Activated naive CD4-positive, alpha-beta T cell treated with anti-CD3 and anti-CD28 coated beads, Interleukin-2, amount 50 U/mL, for 16 hours (primary cell): ENCODE measurements at regions not wholly inside any gene's neighbourhood (a gene's known extent, or its start where the extent isn't known, plus 50 kb on each side); places are given as distances from the start of the nearest gene placed in this dataset.
"Not testable (repeated sequence)": the region's sequence is repeated elsewhere in the genome, so short reads cannot be mapped to it uniquely, and the experiment has no call there.

Source experiments
- DNase-seq: peaks from one replicate; pipeline ENCODE4 v3.0.0-alpha.2; 2020

DNA sequence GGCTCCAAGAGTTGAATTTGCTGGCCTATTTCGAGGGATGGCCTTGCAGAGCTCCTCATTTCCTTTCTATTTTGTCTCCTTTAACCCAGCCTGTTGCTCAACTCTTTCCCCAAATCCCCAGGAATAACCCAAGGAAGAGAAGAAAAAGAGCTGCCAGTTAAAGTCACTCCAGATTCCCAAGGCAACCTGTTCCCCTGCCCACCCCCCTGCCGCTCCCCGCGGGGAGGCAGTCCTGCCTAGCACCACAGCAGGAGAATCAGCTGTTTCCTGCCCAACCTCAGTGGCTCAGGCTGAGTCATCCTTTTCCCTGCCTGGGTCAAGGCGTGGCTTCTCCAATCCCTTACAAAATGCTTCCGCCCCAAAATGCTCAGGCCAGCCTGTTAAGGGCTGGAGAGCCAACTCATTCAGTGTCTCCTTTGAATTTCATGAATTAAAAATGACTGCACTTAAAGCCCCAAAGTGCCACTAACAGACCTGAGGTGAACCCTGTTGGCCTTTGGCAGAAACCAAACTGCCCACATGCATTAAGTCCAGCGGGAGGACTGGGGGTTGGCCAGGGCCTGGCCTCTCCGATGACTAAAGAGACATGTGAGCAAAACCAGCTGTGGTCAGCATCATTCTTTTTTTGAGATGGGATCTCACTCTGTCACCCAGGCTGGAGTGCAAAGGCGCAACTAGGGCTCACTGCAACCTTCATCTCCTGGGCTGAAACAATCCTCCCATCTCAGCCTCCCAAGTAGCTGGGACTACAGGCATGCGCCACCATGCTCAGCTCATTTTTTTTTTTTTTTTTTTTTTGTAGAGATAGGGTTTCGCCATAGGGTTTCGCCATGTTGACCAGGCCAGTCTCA is 83.2 kb upstream of the KIF5B start:
- no peak for DNase-seq

DNA sequence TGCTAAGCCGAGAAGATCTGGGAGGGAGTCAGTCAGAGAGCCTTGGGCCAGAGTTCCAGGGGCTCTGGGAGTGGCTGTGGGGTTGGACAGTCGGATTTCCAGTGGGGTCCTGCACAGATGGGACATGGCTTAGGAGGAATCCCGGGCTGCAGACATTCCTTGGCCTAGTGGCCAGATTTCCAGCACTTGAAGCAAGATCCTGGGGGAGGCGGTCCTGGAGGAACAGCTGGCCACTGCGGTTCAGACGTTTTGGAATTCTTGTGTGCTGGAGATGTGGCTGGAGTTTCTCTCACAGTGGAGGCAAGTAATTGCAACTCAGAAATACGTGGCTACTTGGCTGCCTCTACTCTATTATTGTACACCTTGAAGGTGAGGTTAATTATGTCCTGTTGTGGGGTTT is 80.7 kb upstream of the KIF5B start:
- DNase-seq: not testable (repeated sequence)

DNA sequence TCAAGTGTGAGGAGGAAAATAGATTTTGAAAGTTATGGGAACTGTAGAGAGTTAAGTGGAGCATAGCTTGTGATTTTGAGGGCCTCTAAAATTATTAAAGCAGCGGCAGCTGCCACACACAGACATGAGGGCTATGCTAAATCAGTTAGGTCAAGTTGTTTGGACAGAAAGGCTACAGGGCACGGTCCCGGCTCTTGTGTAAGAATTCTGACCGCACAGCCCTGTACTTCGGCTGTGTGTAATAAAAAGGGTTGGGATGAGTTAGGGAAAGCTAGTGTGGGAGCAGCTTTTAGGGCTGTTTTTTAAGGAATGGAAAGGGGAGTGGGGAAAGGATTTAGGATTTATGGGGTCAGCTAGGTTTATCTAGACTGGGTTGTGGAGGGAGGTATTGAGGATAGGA is 79.6 kb upstream of the KIF5B start:
- not testable (repeated sequence) for DNase-seq

DNA sequence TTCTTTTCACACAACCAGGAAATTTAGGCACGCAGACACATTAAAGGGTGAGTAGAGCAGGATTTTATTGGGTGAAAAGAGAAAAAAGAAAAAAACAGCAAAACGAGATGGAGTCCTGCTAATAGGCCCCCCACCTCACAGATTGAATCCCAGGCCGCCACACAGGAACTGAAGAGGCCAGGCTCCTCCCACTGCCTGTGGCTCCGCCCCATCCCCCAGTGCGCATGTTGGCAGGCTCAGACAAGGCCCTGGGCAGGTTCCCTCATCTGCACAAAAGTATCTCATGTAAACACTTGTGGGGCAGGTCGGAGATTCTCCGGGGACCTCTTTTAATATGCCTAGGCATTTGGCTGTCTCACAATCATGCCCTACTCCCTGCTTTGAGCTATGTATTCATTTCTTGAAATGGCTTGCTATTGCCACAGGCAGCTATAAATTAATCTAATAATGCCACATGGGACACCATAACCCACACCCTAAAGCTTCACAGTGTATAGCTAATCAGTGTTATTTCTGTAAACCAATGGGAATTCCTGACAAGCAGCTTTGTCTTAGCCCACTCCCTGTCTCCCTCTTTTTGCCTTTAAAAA is 76.2 kb upstream of the KIF5B start:
- DNase-seq: no peak

DNA sequence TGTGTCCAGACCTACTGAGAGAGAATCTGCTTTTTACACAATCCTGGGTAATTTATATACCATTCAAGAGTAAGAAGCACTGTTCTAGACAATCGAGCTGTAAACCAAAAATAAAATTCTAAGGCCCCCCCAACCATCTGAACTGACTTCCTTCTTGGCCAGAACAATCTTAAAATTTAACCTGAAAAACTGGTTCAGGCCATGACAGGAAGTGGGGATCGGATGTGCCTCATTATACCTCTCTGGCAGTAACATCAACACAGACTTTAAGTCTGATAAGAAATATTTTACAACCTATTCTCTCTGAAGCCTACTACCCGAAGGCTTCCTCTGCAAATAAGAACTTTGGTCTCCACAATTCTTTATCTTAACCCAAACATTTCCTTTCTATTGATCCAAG is 75.2 kb upstream of the KIF5B start:
- DNase-seq: no peak

GRCh38 chr10:32130788-32131187 is 74.6 kb upstream of the KIF5B start:
- no peak for DNase-seq

DNA sequence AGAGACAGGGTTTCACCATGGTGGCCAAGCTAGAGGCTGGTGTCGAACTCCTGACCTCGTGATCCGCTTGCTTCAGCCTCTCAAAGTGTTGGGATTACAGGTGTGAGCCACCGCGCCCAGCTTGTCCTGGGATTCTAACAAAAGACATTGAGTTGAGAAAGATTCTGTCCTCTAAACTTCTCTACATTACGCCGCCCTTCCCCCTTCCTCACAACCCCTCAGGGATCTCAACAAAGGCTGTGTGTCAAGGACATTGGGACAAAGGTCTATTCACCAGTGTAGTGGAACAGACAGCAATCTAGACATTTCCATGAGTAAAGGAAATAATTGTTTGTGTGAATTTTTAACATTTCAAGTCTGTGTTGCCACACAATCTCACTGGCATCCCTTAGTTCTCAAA is 68.8 kb upstream of the KIF5B start:
- no peak for DNase-seq

DNA sequence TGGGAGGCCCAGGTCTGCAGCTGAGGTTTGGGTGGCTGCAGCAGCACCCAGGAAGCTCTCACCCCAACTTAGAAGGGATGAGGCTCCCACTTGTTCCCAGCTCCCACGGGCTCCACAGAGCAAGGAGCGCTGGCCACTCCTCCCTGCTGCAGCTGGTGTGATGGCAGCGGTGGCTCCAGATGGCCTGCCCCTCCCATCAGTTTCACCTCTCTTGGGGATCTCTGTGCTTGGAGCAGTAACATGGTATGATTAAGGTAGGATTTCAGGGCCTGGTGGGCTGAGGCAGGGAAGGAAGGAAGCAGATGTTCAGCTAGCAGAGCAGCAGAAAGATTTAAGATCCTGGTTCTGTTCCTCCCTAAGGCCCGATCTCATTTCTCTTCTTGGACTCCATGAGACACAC is 66.8 kb upstream of the KIF5B start:
- DNase-seq: no peak

- no peak for DNase-seq
These were observed 65.4 kb upstream of the KIF5B start for GRCh38 chr10:32121648-32122047.

GRCh38 chr10:32120147-32120546 is 63.9 kb upstream of the KIF5B start:
- no peak for DNase-seq

GRCh38 chr10:32114508-32114907 is 58.3 kb upstream of the KIF5B start:
- DNase-seq: no peak

DNA sequence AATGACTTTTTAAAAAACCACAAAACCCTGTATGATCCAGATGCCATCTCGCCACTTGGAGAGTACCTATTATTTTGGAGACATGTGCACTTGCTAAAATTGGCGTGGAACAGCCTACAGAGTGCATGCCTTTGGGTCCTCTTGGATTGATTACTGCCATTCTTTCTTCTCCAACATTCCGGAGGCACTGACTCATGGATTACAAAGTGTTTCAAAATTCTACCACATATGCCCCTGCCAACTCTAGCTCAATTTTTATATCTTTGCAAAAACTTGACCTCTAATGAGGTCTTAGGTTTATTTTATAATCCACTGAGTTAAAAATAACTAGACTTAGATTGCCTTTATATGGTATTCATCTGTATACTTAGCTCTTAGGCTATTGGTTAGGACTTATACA is 55.8 kb upstream of the KIF5B start:
- no peak for DNase-seq

DNA sequence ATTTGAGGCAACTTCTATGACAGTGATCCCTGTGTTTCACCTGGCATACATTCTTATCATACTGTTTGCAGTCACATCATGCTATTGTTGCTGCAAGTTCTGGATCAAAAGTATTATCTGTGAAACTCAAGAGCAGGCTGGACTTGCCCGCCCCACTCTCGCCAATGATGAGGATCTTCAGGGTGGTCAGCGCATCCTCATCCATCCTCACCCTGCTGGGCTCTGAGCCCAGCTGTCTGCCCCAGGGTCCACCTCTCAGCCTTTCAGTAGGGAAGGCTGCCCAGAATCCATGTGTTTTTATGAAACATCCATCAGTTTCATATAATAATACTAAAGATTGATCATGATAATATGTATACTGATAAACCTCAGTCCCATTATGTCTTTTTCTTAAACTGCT is 55.4 kb upstream of the KIF5B start:
- DNase-seq: no peak

GRCh38 chr10:32110790-32111189 is 54.6 kb upstream of the KIF5B start:
- DNase-seq: no peak

- DNase-seq: no peak
These were observed 53.4 kb upstream of the KIF5B start for GRCh38 chr10:32109603-32110002.
